ENCODE measurements at regions not wholly inside any gene's neighbourhood (a gene's known extent, or its start where the extent isn't known, plus 50 kb on each side); places are given as distances from the start of the nearest gene placed in this dataset.

DNA sequence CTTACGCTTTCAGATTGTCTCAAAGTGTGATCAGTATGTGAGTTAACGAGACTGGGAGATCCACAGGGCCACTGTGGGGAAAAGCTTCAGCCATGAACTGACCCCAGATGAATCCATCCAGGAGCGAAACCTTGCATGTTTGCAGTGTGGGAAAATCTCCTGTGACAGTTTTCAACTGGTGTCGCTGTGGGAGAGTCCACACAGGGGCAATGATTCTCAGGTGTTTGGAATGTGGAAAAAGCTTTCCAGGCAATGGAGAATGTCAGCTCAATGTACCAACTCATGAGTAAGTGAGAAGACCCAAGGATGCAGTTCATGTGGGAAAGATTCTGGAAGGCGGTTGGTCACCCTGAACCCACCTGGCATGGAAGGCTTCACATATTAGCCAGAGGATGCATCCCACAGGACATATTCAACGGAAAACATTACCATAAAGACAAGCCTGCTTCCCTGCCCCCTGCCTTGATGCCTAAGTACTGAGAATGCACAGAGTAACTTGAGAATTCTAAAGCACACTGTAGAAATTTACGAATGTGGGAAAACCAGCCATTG lies 204.1 kb upstream of the BMPER start:
- DNase-seq (ENCODE audit: low spot score), result no peak

GRCh38 chr7:33701927-33702326 lies 203.4 kb upstream of the BMPER start:
- DNase-seq (ENCODE audit: low spot score), result no peak

DNA sequence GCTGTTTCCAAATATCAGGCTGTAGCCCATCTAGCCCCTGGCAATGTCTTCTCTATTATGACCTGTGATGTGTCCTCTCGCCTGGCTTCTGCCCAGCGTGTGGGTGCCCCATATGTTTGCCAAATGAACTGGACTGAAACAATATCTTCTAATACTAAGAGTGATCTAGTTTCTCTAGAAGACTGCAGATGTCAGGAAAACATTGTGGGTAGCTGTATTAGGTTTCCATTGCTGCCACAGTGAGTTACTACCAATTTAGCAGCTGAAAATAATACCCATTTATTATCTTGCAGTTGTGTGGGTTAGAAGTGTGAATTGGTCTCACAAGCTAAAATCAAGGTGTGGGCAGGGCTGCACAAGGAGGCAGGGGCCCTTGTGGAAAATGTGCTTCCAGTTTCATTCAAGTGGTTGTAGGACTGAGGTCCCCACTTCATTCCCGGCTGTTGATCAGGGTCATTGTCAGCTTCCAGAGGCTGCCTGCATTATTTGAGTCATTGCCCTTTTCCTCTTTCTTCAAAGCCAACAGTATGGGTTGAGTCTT lies 202.8 kb upstream of the BMPER start:
- DNase-seq (ENCODE audit: low spot score), result no peak

GRCh38 chr7:33705333-33705833 lies 200.0 kb upstream of the BMPER start:
- DNase-seq (ENCODE audit: low spot score), result no peak

- DNase-seq (ENCODE audit: low spot score), result no peak
These were observed 199.2 kb upstream of the BMPER start for GRCh38 chr7:33706186-33706585.

- no peak for DNase-seq (ENCODE audit: low spot score)
These were observed 198.6 kb upstream of the BMPER start for GRCh38 chr7:33706771-33707200.

- no peak for DNase-seq (ENCODE audit: low spot score)
These were observed 197.9 kb upstream of the BMPER start for GRCh38 chr7:33707427-33707826.

DNA sequence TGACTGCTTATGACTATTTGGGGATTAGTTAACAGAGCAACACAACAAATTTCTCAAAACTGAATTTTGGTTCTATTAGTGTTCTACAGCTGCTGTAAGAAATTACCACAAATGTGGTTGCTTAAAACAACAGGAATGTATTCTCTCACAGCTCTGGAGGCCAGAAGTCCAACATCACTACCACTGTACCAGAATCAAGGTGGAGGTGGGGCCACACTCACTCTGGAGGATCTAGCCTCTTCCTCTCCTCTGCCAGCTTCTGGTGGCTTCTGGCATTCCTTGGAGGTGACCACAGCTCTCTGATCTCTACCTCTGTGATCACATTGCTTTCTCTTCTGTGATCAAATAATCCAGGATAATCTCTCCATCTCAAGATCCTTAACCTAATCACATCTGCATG lies 194.7 kb upstream of the BMPER start:
- no peak for DNase-seq (ENCODE audit: low spot score)

DNA sequence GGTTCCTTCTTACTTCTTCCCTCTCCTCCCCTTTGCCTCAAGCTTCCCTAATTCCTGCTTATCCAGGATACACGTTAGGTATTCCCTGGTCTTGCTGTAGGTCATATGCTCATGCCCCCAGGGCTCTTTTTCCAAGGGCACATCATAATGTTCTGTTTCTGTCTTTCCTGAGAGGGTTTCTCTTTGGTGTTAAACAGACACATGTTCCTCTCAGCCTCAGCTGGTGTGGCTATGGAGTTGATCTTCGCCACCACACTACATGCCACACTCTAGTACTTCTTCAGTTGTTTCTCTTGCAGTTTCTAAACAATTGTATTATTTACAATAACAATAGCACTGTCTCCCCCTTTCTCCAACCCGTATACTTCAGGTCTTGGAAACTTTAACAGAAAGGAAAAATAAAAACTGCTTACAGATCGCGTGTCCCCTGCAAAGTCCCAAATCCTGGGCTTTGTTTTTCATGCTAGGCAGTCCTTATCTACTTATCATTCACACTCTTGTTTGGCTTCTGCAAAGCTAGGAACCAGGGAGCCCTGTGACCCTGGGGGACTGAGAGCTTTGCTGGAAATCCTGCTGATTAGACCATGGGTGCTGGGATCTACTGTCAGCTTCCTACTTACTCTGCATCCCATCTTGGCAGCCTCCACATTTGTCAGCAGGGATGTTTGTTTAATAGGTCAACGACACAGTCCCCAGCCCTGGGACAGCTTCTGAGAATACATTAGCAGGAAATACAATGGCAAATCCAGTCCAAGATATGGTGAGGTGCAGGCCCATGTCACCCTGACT lies 193.9 kb upstream of the BMPER start:
- DNase-seq (ENCODE audit: low spot score), result no peak

DNA sequence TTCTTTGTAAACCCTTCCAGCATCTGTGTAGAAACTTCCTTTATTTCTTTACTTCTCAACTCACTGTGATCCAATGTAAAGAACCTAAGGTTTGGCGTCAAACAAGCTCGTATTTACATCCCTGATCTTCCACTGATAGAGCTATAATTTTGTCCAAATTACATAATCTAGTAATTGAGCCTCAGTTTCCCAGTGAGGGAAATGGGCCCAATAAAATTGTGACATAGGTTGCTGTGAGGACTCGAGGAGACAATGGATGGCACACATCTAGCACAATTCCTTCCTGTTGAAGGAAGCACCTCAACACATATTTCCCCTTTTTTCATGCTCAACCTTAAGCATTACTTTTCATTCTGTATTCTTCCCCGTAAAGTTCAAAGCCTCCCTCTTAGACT lies 193.3 kb upstream of the BMPER start:
- DNase-seq (ENCODE audit: low spot score), result no peak

GRCh38 chr7:33714208-33714607 lies 191.1 kb upstream of the BMPER start:
- DNase-seq (ENCODE audit: low spot score), result no peak

GRCh38 chr7:33716581-33717477 lies 188.5 kb upstream of the BMPER start:
- peak; percentile 57 for DNase-seq (ENCODE audit: low spot score)

DNA sequence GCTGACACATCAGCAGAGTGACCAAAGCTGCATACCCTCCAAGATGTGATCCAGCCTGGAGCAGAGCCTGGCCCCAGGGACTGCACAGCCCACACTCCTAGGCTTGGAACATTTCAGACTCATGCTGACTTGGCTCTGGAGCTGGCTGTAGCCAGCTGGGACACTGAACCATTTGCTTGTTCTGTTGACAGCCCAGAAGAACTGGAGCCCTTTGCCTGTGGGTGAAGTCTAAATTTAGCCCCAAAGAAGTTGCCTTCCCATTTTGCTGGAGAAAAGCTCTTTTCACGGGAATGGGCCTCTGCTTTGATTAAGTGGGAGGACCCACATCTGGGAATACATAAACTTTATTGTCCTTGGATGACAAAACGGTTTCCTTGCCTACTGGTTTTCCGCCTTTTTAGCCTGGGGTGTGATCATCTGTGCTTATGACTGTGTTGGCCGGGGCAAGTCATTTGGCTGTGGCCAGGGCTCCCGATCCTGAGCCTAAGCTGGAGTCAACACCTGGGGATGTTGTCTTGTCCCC lies 186.2 kb upstream of the BMPER start:
- DNase-seq (ENCODE audit: low spot score), result peak; percentile 70

DNA sequence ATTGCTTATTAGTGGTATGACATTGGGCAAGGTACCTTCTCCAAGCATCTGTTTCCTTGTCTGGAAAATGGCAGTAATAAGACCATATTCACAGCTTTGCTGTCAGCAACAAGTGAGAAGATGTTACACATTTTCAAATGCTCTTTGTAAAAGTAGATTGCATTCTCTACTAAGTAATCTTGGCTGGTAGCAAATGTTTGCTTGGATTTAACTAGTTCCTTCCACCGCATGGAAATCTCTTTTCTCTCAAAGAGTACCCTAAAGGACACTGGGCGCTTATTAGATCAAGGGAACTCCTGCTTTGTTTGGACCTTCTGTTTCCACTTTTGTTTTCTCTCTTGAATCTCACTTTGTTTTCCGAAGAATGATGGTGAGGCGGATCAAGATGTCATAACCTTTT lies 185.2 kb upstream of the BMPER start:
- DNase-seq (ENCODE audit: low spot score), result no peak

DNA sequence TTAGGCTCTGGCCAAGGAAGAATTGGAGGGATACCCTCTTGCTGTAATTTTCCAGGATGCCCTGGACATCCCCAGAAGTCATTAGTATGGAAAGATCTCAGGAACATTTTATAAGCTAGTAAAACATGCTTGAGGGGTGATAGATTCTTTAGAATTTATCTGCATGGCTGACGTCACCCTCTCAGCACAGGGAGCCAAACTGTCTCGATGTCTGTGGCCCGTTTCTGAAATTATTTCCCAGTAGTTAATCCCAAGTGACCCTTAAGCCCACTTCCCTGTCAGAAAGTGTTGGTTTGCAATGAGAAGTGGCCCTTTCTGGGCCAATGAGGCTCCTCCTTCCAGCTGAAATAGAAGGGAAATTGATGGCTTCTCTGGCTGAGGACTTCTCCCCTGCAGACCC lies 184.5 kb upstream of the BMPER start:
- DNase-seq (ENCODE audit: low spot score), result no peak

DNA sequence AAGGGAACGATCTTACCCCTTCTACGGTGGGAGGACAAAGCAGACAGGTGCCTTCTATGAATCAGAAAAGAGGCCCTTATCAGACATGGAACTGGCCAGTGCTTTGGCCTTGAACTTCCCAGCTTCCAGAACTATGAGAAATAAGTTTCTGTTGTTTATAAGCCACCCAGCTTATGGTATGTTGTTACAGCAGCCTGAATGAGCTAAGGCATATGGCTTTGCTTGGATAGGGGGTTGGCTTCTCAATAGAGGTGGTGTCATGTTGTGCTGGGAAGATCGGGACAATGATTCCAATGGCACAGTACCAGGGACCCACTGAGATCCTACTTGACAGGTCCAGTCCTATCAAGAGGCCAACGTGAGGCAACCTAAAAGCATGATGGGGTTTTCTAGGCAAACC lies 183.4 kb upstream of the BMPER start:
- DNase-seq (ENCODE audit: low spot score), result no peak

- peak; percentile 76 for DNase-seq (ENCODE audit: low spot score)
These were observed 182.8 kb upstream of the BMPER start for GRCh38 chr7:33722383-33723101.

DNA sequence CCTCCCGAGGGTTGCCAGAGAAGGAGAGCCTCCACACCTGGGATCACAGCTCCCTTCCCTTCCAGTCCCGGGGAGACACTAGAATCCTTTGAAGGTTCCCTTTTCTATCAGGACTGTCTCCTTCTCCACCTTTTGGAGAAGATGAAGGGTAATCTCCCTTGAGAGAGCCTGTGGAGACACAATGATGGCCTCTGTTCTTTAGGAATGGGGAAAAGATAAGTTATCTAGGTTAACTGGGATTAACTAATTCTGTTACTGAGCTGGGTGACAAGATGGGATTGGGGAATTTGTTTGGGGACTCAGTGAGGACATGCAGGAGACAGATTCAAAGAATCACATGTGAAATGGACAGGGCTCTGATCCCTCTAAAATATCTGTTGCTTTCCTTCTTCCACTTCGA lies 181.1 kb upstream of the BMPER start:
- no peak for DNase-seq (ENCODE audit: low spot score)

DNA sequence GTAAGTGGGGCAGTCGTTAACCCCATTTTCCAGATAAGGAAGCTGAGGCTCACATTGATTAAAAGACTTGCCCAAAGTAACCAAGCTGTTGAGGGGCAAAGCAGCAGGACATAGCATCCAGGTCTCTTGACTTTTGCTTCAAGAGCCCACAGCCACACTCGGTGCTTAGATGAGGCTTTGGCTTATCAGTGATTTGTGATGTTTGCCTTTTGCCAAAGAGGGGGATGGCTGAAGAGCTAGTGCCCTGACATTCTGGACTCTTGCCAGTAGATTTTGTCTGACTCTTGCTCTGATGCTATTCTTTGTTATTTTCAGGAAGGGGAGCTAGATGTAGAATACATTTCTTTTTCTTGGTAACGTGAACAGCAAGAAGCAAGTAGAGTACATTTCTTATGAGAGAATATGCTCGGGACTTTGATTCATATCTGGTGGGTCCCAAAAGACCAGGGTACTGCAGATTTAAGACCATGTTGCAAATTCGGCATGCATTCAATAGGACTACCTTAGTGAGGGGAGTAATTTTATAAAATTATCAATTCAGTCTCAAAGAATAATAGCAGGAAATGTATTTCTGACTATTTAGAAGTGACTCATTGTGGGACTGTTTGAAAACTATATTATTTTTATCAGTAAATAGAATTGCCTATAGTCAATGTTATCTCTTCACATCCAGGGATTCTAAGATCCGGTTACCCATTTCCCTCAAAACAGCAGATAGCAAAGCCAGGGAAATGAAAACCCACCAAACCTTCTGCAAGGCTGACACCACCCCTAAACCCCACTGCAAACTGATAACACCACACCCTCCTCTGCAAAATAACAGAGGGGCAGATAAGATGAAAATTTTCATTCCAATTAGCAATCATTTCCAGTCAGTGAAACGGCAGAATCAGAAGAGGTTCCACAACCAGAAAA lies 180.0 kb upstream of the BMPER start:
- no peak for DNase-seq (ENCODE audit: low spot score)

- DNase-seq (ENCODE audit: low spot score), result no peak
These were observed 178.8 kb upstream of the BMPER start for GRCh38 chr7:33726582-33726981.
